RKO (cell line): ENCODE measurements at regions not wholly inside any gene's neighbourhood (a gene's known extent, or its start where the extent isn't known, plus 50 kb on each side); places are given as distances from the start of the nearest gene placed in this dataset.

Experiments
- DNase-seq: peaks from one replicate; pipeline ENCODE4 v3.0.0-alpha.2; 2016; ENCODE audit warnings: low spot score

DNA sequence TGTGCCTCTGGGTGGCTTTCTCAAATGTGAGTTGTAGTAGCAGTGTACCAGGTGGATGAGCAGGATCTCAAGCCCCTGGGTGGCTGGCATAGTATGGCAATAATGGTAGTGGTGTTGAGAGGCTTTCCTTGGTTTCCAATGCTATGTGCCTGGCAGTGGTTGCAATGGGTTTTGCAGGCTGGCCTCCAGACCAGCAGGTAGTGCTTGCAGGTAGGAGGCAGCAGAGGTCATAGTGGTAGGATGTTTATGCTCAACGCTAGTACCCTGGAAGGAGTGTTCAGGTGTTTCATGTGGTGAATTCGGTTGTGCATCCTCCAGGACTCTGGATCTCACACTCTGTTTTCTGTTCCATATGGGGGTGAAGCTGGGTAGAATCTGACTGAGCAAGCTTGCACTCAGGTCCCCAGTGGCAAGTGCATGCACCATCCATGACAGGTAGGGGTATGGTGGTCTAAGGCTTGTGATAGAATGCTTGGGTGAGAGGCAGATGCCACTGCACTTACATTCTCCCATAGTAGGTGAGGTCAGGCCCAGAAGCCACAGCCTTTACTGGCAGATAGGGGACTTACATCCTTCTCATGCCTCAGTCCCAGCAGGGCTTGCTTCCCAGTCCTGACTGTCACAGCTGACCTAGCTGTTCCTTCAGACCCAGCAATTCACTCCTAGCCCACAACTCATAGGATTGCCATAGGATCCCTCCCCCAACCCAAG lies 410.5 kb upstream of the LRRC7 start:
- no peak for DNase-seq

DNA sequence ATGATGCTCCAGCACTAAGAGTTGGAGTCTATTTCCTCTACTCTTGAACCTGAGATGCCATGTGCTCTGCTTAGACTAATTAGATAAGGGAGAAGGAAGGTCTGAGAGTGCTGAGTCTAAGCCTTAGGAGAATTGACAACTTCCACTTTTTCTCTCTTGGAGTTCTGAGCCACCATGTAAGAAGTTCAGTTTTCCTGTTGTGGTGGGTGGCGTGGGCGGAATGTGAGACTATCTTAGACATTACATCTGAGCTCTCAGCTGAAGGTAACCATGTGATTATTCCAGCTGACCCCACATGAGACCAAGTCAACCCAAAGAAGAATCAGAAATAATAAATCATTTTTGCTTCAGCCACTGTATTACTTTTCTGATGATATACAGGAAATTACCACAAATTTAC lies 404.5 kb upstream of the LRRC7 start:
- no peak for DNase-seq

DNA sequence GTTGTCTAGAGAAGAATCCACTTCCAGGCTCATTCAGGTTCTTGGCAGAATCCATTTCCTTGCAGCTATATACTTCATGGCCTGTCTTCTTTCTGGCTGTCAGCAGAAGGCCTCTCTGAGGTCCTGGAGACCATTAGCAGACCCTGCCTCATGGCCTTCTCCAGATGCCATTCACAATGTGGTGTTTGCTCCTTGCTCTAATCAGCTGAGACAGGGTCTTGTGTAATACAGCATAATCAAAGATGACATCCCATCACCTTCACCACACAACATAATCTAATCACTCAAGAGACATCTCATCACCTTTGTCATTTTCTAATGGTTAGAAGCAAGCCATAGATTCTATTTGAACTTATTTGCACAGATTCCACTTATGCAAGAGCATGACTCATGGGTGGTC lies 403.9 kb upstream of the LRRC7 start:
- DNase-seq, result no peak

- DNase-seq, result no peak
These were observed 399.8 kb upstream of the LRRC7 start for GRCh38 chr1:69167876-69168275.

GRCh38 chr1:69171248-69171647 lies 396.5 kb upstream of the LRRC7 start:
- no peak for DNase-seq

DNA sequence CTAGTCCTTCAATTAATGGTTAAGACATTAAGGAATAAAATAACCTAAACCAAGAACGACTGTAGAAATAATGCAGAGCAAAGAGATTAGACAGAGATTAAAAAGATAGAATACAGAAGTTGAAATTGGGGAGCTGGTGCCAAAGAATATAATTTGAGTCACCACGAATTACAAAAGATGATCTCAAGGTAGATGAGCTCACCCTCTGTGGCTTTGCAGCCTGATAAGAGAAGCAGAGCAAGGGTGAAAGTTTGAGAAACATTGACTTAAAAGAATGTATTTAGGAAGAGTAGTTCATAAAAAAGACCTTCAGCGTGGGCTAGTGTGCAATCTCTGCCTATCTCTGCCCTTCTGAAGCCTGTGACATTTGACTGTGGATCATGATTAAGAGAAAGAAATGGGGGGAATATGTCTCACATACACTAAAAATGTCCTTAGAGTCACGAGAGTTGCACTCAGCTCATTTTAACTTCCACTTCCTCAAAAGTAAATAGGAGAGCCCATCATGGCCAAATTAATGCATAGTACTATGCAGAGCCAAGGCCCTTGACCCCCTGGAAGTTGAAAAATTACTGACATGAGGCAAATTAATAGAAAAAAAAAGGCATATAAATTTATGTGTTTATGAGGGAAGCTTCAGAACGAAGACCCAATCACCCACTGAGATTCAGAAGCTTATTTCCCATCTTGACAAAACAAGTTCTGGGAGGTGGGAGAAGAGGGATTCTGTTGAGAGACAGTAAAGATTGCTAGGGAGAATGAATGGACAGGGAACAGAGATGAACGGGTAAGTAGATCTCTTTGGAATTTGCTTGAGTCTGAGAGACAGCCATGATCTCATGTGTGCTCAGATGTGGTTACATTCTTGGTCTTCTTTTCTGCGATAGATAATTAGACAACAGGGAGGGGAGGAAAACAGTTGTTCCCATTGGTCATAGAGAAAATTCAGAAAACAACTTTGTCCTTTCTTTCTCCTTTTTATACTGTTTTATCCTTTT lies 395.4 kb upstream of the LRRC7 start:
- no peak for DNase-seq

- DNase-seq, result no peak
These were observed 392.7 kb upstream of the LRRC7 start for GRCh38 chr1:69175053-69175452.

- DNase-seq, result no peak
These were observed 387.4 kb upstream of the LRRC7 start for GRCh38 chr1:69180358-69180757.

- no peak for DNase-seq
These were observed 382.3 kb upstream of the LRRC7 start for GRCh38 chr1:69185378-69185777.

DNA sequence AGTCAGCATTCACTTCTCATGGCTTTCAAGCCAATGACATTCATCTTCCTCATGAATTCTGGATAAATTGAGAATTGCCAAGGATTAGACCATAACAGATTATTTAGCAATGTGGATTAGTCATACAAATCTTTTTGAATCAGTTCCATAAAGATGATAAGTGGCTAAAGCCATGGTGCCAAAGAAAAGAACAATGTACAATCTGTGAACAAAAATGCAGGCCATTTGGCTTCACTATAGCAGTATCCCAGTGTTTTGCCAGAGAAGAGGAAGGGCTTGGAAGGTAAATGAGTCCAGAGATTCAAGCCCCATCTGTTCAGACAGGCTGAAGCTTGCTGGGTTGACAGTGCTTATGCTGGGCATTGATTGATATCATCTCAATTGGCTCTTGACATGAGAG lies 376.4 kb upstream of the LRRC7 start:
- DNase-seq, result no peak

DNA sequence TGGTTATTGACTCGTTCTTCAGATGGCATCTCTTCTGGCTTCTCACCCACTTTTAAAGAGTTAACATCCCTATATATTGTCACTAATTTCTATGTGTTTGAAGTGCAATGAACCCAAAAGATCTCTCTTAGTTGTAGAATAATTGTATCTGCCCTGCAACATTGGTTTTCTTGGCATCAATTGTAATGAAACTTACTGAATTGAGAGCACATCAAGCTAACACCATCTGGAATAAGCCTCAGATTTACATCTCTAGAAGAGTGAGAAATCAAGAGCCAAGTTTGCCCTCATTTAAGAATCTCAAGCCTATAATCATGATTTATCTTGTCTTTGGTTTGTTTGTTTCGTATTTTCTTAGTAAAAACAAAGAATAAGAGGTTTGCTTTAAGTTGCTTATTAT lies 372.6 kb upstream of the LRRC7 start:
- DNase-seq, result no peak

GRCh38 chr1:69196071-69196470 lies 371.7 kb upstream of the LRRC7 start:
- DNase-seq, result no peak

GRCh38 chr1:69197816-69198215 lies 369.9 kb upstream of the LRRC7 start:
- DNase-seq, result no peak

DNA sequence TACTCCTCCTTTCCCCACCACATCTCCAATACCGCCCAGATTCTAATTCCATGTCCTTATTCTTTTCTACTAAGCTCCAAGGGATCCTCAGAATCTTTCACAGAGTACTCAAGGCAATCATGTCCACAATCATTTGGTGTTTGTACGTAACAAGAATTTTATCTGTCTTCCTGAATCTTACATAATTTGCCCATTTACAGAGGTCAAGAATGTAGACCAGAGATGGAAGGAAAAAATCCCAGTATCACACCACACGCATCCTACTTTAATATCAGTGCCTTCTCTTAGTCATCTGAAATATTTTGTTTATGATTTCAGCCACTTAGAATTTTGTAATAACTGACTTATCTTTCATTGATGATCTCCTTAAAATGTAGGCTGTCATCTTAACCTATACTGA lies 366.0 kb upstream of the LRRC7 start:
- no peak for DNase-seq

GRCh38 chr1:69203166-69203565 lies 364.6 kb upstream of the LRRC7 start:
- DNase-seq, result no peak

DNA sequence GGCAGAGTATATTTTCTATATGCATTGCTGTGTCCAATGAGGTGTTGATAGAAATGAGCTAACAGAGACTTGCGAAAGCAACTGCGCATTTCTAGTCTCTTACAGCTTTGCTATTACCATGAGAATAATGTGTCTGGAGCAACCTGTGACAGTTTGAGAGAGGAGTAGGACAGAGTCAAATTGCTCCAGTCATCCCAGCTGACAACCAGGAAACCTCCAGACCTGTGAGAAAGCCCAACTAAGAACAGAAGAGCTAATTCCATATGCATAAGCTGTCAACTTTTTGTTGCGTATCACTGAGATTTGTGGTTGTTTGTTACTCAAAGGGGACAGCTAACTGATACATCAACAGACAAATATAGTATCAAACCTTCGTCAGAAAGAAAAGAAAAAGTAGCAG lies 354.1 kb upstream of the LRRC7 start:
- DNase-seq, result no peak

GRCh38 chr1:69215883-69216282 lies 351.8 kb upstream of the LRRC7 start:
- no peak for DNase-seq

- DNase-seq, result no peak
These were observed 347.1 kb upstream of the LRRC7 start for GRCh38 chr1:69220672-69221071.

DNA sequence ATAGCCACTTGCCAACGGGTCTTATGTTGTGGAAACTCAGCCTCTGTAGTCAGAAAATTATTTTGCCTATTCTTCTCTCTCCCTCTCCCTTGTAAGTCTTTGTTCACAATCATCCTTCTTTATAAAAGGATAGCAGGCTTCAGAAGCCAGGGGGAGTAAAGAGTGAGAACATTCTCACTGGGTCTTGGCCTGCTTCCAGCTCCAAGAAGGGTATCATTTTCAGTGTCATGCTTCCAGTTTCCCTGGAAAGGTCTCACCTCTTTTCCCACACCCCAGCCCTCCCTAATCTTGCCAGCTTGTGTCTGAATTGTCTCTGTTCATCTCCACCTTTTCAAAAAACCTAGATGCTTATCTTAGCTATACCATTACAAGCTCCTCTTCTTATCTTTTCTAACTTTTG lies 346.2 kb upstream of the LRRC7 start:
- peak; percentile 1 for DNase-seq

- DNase-seq, result no peak
These were observed 344.6 kb upstream of the LRRC7 start for GRCh38 chr1:69223156-69223555.

- DNase-seq, result no peak
These were observed 339.2 kb upstream of the LRRC7 start for GRCh38 chr1:69228501-69228900.

DNA sequence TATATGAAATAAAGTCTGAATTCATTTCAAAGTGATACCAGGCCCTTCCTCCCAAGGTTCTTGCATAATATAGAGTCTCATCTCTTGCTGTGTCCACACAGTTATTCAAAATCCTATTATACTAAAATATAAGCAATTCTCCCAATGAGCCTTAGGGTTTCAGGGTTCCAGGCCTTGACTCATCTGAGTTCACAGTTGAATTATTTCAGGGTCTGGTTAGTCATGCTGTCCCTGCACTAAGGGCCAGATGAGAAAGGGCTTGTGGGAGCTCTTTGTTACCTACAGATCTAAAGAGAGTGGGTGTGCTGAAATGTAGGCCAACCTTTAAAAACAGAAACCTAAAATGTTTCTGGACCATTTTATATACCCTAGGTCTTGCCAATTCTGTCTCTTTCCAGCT lies 337.5 kb upstream of the LRRC7 start:
- DNase-seq, result no peak

DNA sequence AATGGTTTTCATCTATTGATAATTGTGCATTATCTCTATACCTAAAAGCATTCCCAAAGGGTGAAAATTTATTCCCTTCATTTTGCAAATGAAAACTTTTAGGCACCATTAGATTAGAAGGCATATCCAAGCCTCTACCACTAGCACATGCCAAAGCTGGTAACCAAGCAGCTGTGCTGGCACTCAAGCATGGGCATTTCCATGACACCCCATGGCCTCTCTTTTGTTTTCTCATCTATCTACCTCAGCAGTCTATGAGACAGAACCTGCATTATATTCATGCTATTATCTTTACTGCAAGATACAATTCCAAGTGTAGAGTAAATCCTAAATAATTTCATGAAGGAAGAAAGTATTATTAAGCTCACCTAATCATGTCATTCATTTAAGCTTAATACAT lies 334.3 kb upstream of the LRRC7 start:
- DNase-seq, result no peak
